Stimulated activated CD8-positive, alpha-beta memory T cell treated with anti-CD3 and anti-CD28 coated beads, Interleukin-12 subunit alpha, Interleukin-12 subunit beta, amount 100 ng/mL, for 1 hour (primary cell): ENCODE measurements at regions not wholly inside any gene's neighbourhood (a gene's known extent, or its start where the extent isn't known, plus 50 kb on each side); places are given as distances from the start of the nearest gene placed in this dataset.

Experiments used
- DNase-seq: peaks from one replicate; pipeline ENCODE4 v3.0.0-alpha.2; 2020; ENCODE audit warnings: low read depth

DNA sequence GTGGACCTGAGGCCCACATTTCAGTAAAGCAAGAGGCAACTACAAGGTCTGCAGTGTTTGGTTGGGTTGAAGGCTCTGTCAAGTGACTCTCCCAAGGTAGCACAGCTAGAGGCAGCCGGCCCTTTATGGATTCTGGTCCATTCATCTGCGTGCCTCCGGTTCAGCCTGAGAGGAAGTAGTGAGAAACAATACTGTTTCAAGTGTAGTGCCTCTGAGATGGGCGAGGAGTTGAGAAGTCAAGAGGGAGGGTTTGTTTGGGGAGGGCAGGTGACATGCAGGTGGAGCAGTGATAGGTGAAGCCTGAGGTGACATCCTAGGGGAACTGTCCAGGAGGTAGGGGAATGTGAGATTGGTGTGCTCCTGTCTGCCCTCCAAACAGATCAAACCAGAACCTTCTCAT lies 933.5 kb downstream of the VRK1 start:
- no peak for DNase-seq

DNA sequence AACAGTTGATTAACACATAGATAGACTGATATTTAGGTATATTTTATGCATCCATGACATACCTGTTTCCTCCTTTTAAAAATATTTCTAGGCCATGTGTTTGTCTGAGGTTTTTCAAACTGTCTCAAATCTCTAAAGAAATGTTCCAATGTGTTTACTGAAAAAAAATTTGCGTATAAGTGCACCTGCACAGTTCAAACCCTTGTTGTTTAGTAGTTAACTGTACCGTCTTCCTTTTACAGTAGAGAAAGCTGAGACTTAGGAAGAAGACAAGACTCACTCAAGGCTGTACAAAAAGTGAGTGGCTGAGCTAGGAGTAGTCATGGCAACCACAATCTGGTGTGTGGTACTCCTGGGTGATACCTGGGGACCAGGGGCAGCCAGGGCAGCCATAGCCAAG lies 934.6 kb downstream of the VRK1 start:
- DNase-seq, result no peak

DNA sequence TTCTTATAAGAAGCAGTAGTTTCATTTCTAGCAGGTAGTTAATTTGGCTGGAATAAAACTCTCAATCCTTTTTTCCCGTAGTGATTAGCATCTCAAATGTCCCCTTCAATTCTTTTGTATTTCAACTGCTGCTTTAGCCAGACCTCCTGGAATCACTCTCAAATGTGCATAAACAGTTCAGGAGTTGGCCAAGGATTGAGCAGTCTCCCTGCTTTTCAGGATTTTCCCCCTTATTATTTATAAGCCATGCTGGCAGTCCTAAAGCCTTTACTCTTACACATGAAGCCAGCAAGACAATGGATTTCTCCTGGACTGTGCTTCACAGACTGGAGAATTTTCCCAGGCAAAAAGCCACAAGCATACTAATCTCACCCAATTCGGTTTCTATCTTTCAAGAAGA lies 950.1 kb downstream of the VRK1 start:
- DNase-seq, result no peak

DNA sequence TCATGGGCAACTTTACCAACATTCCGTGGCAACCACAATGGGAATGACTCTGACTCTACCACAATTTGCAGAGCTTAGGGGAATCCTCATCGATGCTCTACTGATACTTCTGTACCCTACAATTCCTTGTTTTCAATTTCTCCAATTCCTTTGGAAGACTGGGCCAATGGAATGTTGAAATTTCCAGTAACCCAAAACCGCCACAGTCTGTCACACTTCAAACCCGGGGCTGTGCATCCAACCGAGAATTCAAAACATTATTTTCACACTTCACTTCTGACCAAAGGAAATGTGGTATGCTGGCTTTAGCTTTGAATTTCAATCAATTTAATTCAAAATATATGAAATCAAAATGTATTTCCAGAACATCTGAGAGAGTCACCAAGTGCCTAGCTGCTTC lies 951.4 kb downstream of the VRK1 start:
- DNase-seq, result no peak

DNA sequence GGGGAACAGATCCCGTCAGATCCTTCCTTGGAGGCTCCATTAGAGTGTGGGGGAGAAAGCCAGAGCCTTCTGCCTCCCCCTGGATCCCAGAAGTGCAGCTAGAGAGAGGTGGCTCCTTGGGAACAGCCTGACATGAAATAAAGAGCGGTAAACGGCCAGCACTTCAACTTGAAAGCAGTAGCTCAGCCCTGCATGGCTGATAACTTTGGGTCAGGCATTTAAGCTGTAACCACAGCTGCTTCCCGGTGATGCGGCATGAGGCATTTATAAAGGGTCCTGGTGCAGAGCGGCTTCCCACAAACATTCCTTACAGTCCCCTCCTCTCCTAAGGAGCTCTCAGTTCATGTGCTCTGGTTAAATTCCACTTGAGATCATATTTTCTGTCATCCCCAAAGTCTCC lies 960.3 kb downstream of the VRK1 start:
- no peak for DNase-seq

DNA sequence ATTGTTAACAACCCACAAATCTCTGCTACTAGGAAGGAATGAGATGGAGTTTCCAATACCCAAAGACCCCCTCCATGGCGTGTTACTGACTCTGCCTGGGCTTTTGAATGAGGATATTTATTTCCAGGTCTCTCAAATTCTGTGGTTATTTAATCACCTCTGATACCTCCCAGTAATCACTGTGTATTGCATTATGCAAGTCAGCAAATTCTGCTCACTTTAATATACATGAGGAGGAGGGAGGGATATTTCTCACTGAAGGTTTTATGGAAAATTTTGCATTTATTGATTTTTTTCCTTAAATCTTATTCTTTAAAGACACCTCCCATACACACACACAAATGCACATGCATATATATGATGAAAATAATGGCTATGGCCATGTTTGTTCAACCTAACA lies 962.9 kb downstream of the VRK1 start:
- no peak for DNase-seq

DNA sequence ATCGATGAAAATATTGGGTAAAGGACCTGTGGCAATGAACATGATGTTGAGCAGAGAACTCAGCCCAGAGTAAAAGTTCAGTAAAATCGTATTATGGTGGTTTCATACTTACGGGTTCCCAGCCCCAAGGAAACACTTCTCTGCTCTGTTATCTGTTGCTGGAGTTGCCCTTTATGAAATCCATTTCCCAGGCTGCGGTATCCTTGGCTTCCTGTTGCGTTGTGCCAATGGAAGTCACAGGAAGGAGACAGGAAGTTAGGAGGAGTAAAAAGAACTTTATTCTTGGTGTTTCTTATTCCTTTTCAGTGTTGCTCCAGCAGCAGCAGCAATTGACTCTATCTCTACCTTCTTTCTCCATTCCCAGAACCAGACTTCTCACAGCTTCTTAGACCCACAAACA lies 965.2 kb downstream of the VRK1 start:
- no peak for DNase-seq

DNA sequence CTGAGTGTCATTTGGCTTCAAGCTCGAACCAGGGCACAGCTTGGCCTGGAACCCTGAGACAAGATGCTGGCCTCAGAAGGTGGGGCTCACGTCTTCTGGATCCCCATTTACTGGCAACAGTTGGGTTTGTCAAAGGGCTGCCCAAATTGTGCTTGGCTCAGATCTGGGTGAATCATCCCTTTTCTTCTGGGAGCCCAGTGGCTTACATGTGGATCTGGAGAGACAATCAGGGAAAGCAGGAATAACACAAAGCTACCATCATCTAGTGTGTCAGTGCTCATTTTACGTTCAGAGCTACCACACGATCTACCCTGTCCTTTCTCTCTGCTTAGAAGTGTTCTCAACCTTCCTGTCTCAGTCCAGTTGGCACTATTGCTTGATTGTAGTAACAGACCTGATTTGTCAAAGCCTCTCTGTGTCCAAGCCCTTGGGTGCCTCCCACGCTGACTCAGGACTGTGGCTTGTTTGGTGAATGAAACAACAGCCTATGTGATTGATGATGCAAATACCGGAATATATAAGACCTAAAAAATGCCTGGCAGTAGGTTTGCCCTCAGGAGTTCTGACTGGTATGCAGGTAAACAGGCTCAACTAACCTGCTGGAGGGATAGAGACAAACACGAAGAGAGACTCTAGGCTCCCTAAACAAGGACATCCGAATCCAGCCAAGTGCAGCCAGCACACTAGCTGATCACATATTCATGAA lies 974.3 kb downstream of the VRK1 start:
- DNase-seq, result no peak

DNA sequence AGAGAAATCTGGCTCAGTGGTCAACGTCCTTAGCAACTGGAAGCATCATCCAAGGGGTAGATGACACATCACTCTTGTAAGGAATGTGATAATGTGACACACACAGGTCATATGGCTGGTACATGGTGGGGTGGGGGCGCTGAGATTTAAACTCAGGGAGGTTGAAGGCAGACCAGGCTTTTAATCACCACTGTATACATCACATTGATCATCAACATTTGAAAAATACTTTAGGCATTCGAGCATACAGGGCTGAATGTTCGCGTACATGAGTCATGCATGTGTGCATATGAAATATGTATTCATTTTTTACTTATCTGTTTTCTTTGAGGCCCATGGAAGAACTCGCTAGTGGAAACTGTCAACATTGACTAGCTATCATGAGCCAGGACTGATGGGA lies 976.4 kb downstream of the VRK1 start:
- DNase-seq, result no peak

DNA sequence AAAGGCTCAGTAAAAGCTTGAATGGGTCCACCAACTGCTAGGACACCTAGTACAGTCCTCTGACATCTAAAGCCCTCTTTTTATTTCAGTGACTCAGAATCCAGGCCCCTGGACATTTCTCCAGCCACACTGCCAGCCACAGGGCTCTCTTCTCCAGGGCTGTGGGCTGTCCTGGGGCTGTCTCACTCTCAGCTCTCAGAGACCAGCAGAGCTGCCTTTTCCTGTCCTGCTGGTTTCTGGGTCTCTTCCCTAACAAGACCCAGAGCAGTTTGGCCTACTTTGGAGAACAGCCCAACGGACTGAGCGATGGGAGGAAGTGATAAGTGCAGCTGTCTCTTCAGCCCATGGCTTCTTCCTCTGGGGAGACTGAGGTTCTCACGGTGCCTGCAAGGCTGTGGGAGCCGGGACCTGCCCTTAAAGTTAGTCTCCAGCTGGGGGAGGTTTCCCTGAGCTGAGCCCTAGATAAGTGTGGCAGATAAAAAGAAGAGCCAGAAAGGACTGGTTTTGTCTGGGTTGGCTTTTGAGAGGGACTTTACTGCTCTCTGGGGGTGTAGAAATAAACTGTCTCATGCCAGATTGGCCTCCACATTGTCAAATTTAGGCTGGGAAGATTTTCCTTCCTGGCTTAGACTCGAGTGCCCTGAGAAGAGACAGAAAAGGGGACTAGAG lies 979.8 kb downstream of the VRK1 start:
- no peak for DNase-seq

DNA sequence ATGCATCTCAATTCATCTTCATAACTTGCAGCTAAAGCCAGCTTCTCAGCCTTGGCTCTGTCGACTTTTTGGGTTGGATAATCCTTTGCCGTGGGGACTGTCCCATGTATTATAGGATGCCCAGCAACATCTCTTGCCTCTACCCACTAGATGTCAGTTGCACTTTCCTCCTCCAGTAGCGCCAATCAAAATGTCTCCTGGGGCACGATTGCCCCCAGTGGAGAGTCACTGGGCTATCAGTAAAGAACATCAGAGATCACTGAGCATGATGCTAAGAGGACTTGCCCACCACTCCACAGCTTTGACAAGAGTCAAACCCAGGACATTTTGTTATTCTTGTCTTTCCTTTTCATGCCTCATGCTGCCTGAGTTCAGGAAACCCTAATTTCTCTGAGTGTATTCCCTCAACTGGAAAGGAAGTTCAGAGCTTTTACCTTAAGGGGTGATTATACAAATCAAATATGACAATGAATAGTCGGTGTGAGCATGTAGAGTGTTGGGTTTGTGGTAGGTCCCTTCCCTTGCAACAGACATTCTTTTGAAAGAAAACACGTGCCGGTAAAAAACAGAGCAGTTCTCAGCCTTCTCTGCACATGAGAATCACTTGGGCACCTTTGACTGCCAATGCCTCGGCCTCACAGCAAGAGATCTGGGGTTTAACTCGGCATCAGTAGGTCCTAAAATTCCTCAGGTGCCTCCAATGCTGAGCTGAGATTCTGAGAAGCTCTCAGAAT lies 980.6 kb downstream of the VRK1 start:
- DNase-seq, result no peak

DNA sequence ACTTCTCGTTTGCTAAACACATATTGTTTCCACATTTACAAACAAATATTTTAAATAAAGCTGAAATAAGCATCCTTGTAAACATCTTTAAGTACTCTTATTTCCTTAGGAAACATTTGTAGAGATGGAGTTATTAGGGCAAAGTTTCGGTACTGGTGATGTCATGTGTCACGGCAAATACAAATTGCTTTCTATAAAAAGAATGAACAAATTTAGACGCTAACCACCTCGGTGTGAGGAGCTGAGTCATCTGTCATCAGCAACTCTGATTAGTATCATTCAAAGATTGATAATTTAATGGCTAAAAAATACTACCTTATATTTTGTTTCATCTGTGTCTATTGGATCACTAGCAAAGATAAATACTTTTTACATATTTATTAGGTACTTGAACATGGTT lies 982.0 kb downstream of the VRK1 start:
- DNase-seq, result no peak

DNA sequence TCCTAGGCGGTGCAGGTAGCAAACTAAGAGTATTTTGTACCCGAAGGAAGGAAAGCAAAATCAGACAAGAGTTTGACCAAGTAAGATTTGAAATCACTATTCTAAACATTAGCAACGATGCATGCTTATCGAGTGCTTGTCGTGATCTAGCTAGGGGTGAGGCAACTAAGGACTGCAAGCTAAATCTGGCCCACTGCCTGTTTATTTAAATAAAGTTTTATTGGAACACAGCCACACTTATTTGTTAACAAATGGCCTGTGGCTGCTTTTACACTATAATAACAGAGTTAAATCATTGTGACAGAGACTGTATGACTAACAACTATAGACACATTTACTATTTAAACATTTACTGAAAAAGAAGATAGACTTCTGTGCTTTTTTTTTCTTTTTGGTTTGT lies 983.6 kb downstream of the VRK1 start:
- no peak for DNase-seq

DNA sequence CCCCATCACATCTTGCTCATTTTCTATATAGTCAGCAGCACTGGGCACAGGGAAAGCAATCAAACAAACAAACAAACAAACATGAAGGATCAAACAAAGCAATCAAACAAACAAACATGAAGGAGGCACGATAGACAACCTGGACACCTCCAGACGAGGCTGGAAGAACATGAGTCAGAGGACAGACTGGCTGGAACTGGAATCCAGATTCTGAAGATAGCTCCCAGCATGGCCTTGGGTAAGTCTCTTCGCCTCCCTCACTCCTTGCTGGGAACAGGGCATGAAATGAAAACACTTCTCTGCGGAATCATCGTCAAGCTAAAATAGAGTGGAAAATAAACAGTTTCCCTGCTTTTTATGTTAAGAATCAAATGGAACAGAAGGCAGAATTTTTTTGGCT lies 984.8 kb downstream of the VRK1 start:
- DNase-seq, result no peak

DNA sequence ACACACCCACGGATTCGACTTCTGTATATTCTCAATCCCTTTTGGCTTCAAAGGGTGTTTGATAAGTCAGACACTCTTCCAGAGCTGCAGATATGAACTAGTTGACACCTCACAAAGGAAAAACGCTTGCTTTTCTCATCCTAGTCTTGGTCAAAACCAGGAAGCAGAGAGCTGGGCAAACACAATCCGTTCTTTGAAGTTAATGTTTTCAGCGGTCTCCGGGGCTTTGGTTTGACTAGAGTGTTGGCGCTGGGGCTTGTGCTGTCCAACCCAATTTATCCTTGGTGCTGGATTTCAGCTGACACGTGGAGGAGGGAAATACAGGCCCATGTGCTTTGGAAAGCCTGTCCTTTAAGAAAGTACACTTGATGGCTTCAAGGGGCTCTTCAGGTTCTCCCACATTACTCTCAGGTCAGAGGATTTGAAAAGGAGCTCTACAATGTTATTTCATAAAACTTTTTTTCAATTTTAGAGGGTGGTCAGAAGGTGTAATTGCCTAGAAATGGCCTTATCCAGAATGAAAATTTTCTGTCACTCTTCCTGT lies 985.8 kb downstream of the VRK1 start:
- DNase-seq, result no peak

DNA sequence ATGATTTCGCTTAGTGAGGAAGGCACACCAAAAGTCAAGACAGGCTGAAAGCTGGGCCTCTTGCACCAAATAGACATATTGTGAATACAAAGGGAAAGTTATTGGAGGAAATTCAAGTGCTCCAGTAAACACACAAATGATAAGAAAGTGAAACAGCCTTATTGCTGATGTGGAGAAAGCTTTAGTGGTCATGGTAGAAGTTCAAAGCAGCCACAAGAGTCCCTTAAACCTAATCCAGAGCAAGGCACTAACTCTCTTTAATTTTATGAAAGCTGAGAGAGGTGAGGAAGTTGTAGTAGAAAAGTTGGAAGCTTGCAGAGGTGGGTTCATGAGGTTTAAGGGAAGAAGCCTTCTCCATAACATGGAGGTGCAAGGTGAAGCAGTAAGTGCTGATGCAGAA lies 988.3 kb downstream of the VRK1 start:
- no peak for DNase-seq

DNA sequence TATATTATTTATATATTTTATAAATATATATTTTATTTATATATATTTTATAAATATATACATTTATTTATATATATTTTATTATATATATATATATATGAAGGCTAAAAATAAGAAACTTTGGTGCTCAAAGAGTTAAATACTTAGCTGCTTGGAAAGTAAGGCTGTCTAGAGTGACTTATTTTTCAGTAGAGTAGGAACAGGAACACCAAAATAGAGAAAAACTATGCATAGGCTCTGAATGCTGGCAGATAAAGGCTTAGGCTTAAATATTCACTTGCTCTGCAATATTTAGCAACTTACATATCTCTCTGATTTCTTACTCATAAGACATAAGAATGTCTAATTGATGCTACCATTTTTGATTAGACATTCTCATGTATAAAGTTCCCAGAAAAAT lies 991.2 kb downstream of the VRK1 start:
- DNase-seq, result no peak

DNA sequence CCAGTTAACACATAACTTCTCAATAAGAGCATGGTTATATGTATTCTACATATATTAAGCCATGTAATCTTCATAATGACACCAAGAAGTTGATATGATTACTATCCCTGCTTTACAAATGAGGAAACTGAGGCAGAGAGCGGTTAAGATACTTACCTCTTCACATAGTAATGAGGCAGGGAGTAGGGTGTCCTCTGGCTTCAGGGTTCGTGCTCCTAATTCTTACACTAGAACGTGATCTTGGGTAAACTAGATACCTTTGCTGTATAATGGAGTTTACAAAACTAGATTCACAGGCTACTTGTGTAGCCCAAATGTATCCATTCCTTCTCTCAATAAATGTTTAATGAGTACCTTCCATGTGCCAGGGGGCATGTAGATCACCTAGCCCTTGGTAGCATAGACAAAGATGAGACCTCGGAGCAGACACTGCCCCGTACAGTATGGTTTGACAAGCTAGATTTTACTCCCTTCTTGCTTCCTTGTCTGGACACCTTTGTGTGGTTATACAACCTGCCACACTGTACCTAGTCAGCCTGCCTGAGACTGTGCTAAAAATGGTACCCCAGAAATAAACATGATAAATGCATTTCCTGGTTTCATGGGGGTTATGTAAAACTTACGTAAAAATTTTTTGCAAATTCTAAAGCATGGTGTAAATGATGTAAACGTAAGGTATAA lies 991.8 kb downstream of the VRK1 start:
- no peak for DNase-seq

DNA sequence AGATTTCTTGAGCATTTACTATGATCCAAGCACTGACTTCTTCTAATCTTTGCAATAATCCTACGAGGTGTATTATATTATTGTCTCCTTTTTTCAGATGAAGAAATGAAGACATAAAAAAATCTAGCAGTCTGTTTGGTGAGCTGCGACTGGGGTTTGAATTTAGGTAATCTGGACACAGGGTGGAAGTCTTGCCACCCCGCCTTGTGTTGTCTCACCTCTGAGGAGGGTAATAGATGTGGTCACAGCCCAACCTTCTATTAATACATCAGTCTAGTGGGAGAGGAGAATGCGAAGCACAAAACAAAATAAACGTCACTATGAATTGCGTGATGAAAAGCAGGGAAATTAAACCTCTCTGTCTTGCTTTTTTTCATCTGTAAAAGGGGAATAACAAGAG lies 993.9 kb downstream of the VRK1 start:
- no peak for DNase-seq

DNA sequence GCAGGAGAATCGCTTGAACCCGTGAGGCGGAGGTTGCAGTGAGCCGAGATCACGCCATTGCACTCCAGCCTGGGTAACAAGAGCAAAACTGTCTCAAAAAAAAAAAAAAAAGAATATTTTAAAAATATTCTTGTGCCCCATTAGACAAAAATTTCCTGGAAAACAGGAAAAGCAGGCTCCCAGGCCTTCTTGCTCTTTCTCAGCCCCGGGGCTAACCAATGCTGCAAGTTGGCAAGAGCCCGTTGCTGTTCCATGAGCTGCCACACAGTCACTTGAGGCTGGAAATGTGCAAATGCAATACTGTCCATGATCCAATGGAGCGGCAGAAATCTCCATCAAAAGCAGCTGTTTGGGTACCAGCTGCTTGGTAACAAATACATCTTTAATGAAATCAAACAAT lies 994.7 kb downstream of the VRK1 start:
- no peak for DNase-seq

DNA sequence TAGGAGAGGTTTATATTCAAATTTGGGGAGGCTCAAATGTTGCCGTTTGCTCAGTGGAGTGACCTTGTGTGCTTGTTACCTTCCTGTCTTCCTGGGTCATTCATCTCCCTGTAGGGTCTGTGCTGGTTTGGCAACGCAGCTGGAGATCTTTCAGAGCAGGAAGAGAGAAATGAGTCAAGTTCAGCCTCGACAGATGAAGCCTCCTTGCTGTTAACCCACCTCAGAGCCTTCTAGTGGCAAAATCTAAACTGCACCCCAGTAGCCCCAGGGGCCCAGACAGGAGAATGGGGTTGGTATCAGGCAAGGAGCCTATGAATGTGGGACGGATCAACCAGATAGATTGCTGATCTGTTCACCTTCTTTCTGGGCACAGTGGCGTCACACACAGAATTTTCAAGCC lies 999.3 kb downstream of the VRK1 start:
- DNase-seq, result no peak

DNA sequence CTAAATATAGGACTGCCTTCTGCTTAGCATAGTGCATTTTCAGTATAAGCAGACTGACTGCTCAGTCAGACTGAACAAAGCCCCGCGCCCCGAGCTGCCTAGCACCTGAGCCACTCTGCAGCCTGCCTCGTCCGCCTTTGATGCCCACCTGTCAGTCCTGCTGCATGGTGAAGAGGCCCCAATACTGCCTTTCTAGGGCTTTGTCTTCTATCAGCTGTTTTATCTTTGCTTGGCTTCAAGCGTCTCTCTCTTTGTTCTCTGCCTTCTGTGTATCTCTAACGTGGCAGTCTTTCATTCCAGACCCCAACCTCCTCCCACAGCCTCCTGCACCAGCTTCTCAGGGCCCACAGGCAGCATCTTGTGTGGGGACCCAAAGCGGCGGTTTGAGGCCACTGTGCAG lies 1001.0 kb downstream of the VRK1 start:
- no peak for DNase-seq
